Loucy (cell line): ENCODE measurements at regions not wholly inside any gene's neighbourhood (a gene's known extent, or its start where the extent isn't known, plus 50 kb on each side); places are given as distances from the start of the nearest gene placed in this dataset.
"Not testable (repeated sequence)": the region's sequence is repeated elsewhere in the genome, so short reads cannot be mapped to it uniquely, and the experiment has no call there.

ENCODE experiments used
- H2AFZ ChIP-seq: fragments of 200-600 bp; sonication (generic); 2 replicates; pipeline ENCODE4 v1.6.0; 2016; ENCODE audit warnings: antibody characterized with exemption, mild to moderate bottlenecking, low read length, moderate library complexity
- H3F3A ChIP-seq: fragments of 200-600 bp; 2 replicates; pipeline ENCODE4 v1.6.0; 2016; ENCODE audit warnings: antibody characterized with exemption, low read depth, mild to moderate bottlenecking
- H3K27me3 ChIP-seq: fragments of 200-600 bp; sonication (generic); 2 replicates; pipeline ENCODE4 v1.6.1; 2014; ENCODE audit warnings: low read length, mild to moderate bottlenecking; ENCODE audit not compliant: insufficient read depth, poor library complexity, severe bottlenecking
- H3K36me3 ChIP-seq: fragments of 200-600 bp; sonication (generic); 2 replicates; pipeline ENCODE4 v1.6.1; 2016; ENCODE audit warnings: low read length; ENCODE audit not compliant: insufficient read depth
- H3K4me1 ChIP-seq: fragments of 200-600 bp; sonication (generic); 2 replicates; pipeline ENCODE4 v1.5.1; 2014; ENCODE audit warnings: low read length, mild to moderate bottlenecking; ENCODE audit not compliant: insufficient read depth, poor library complexity, severe bottlenecking
- H3K4me2 ChIP-seq: fragments of 200-600 bp; sonication (generic); 2 replicates; pipeline ENCODE4 v1.6.0; 2014; ENCODE audit warnings: antibody characterized with exemption, low read length, low read depth, mild to moderate bottlenecking; ENCODE audit not compliant: poor library complexity, severe bottlenecking
- H3K4me3 ChIP-seq: fragments of 200-600 bp; sonication (generic); 2 replicates; pipeline ENCODE4 v1.5.1; 2014; ENCODE audit warnings: low read length, mild to moderate bottlenecking, mixed read lengths; ENCODE audit not compliant: poor library complexity, severe bottlenecking
- H3K79me2 ChIP-seq: fragments of 200-600 bp; sonication (generic); 2 replicates; pipeline ENCODE4 v1.6.1; 2014; ENCODE audit warnings: low read length; ENCODE audit not compliant: insufficient read depth
- H3K9ac ChIP-seq: fragments of 200-600 bp; sonication (generic); 2 replicates; pipeline ENCODE4 v1.6.0; 2014; ENCODE audit warnings: mild to moderate bottlenecking, low read depth, low read length, moderate library complexity; ENCODE audit not compliant: poor library complexity, severe bottlenecking
- H3K9me2 ChIP-seq: fragments of 200-600 bp; sonication (generic); replicated peaks from 2 replicates; pipeline ENCODE4 v1.6.1; 2016; ENCODE audit warnings: low read depth, low read length, mixed read lengths
- H3K9me3 ChIP-seq: fragments of 200-600 bp; sonication (generic); 2 replicates; pipeline ENCODE4 v1.6.1; 2014; ENCODE audit warnings: mild to moderate bottlenecking, antibody characterized with exemption, low read length, low read depth; ENCODE audit not compliant: insufficient read depth
- H4K20me1 ChIP-seq: fragments of 200-600 bp; sonication (generic); 2 replicates; pipeline ENCODE4 v1.6.0; 2014; ENCODE audit warnings: antibody characterized with exemption, low read length, mild to moderate bottlenecking; ENCODE audit not compliant: insufficient read depth, poor library complexity, severe bottlenecking
- CTCF ChIP-seq: fragments of 200-600 bp; sonication (generic); conservative IDR thresholded peaks from 2 replicates; pipeline ENCODE4 v1.5.1; 2014; ENCODE audit warnings: mild to moderate bottlenecking, antibody characterized with exemption, low read length
- EZH2phosphoT487 ChIP-seq: fragments of 200-600 bp; IDR thresholded peaks from 2 replicates; pipeline ENCODE4 v1.6.1; 2018; ENCODE audit warnings: antibody characterized with exemption, mild to moderate bottlenecking, moderate library complexity, borderline replicate concordance

- no peak overlapping the region for H3K4me3 ChIP-seq
- H2AFZ ChIP-seq: no peak overlapping the region
- H3K9ac ChIP-seq: no peak overlapping the region
- H3K4me1 ChIP-seq: no peaks in the 10 kb centered on the region
- no peaks in the 10 kb centered on the region for H4K20me1 ChIP-seq
- H3K9me3 ChIP-seq: no peaks in the 10 kb centered on the region
- no peaks in the 10 kb centered on the region for H3K9me2 ChIP-seq
- H3K79me2 ChIP-seq: no peaks in the 10 kb centered on the region
- H3K36me3 ChIP-seq: no peaks in the 10 kb centered on the region
- no peaks in the 10 kb centered on the region for H3K27me3 ChIP-seq
- no peak overlapping the region for H3K4me2 ChIP-seq
- TF ChIP-seq CTCF: no peak
- no peak for TF ChIP-seq EZH2phosphoT487
- no peaks in the 10 kb centered on the region for H3F3A ChIP-seq
Observed at GRCh38 chr14:44607701-44608100, 100.6 kb upstream of the FSCB start.

GRCh38 chr14:44606576-44606975, 99.5 kb upstream of the FSCB start:
- Histone ChIP-seq H3F3A (no peaks in the 10 kb centered on the region), H3K9ac (no peak overlapping the region), H3K9me3 (no peaks in the 10 kb centered on the region), H4K20me1 (no peaks in the 10 kb centered on the region), H2AFZ (no peak overlapping the region), H3K36me3 (no peaks in the 10 kb centered on the region), H3K79me2 (no peaks in the 10 kb centered on the region), H3K4me1 (no peaks in the 10 kb centered on the region), H3K4me2 (no peak overlapping the region), H3K27me3 (no peaks in the 10 kb centered on the region), H3K4me3 (no peak overlapping the region), H3K9me2 (no peaks in the 10 kb centered on the region)
- no peak for TF ChIP-seq CTCF
- no peak for TF ChIP-seq EZH2phosphoT487

DNA sequence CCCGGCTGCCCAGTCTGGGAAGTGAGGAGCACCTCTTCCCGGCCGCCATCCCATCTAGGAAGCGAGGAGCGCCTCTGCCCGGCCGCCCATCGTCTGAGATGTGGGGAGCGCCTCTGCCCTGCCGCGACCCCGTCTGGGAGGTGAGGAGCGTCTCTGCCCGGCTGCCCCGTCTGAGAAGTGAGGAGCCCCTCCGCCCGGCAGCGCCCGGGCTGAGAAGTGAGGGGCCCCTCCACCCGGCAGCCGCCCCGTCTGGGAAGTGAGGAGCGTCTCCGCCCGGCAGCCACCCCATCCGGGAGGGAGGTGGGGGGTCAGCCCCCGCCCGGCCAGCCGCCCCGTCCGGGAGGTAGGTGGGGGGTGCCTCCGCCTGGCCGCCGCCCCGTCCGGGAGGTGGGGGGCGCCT, 94.2 kb upstream of the FSCB start:
- H3K27me3 ChIP-seq: not testable (repeated sequence)

GRCh38 chr14:44589180-44589579, 82.1 kb upstream of the FSCB start:
- H3K4me3 ChIP-seq: no peak overlapping the region
- H2AFZ ChIP-seq: no peak overlapping the region
- no peaks in the 10 kb centered on the region for H3K9me3 ChIP-seq
- H4K20me1 ChIP-seq: no peaks in the 10 kb centered on the region
- H3K79me2 ChIP-seq: no peaks in the 10 kb centered on the region
- no peak overlapping the region for H3K9ac ChIP-seq
- no peaks in the 10 kb centered on the region for H3K36me3 ChIP-seq
- H3F3A ChIP-seq: no peaks in the 10 kb centered on the region
- H3K4me2 ChIP-seq: no peak overlapping the region
- TF ChIP-seq CTCF (no peak), EZH2phosphoT487 (no peak)
- no peaks in the 10 kb centered on the region for H3K4me1 ChIP-seq
- no peaks in the 10 kb centered on the region for H3K27me3 ChIP-seq
- no peaks in the 10 kb centered on the region for H3K9me2 ChIP-seq

More for the DNA sequence above, 94.2 kb upstream of the FSCB start:
- H3K9me3 ChIP-seq, H4K20me1 ChIP-seq, H3K9ac ChIP-seq, H3K79me2 ChIP-seq, H3K9me2 ChIP-seq, H3K4me1 ChIP-seq, H3K4me3 ChIP-seq, H3F3A ChIP-seq, H3K4me2 ChIP-seq, H3K36me3 ChIP-seq, H2AFZ ChIP-seq: not testable (repeated sequence)
